B cell (primary cell): ENCODE measurements at regions not wholly inside any gene's neighbourhood (a gene's known extent, or its start where the extent isn't known, plus 50 kb on each side); places are given as distances from the start of the nearest gene placed in this dataset.

Source experiments
- EZH2 ChIP-seq: IDR thresholded peaks from 2 replicates; pipeline ENCODE4 v1.6.1; 2012; ENCODE audit warnings: borderline replicate concordance, low read depth, mild to moderate bottlenecking, moderate library complexity, low read length; ENCODE audit not compliant: insufficient read depth, poor library complexity, severe bottlenecking
- TF ChIP-seq, protein P1 (sequence below): fragments of 200-600 bp; IDR thresholded peaks from one replicate; pipeline ENCODE4 v1.8.0; 2022; ENCODE audit warnings: antibody characterized with exemption, mild to moderate bottlenecking

DNA sequence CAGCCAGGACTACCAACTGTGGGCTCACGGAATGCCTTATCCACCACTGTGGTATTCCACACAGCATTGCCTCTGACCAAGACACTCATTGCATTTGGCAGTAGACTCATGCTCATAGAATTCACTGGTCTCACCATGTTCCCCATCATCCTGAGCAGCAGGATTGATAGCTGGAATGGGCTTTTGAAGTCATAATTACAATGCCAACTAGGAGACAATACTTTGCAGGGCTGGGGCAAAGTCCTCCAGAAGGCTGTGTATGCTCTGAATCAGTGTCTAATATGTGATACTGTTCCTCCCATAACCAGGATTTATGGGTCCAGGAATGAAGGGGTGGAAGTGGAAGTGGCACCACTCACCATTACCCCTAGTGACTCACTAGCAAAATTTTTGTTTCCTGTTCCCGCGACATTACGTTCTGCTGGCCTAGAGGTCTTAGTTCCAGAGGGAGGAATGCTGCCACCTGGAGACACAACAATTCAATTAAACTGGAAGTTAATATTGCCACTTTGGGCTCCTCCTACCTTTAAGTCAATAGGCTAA is 58.6 kb upstream of the CCDC80 start:
- TF ChIP-seq, protein P1, sequence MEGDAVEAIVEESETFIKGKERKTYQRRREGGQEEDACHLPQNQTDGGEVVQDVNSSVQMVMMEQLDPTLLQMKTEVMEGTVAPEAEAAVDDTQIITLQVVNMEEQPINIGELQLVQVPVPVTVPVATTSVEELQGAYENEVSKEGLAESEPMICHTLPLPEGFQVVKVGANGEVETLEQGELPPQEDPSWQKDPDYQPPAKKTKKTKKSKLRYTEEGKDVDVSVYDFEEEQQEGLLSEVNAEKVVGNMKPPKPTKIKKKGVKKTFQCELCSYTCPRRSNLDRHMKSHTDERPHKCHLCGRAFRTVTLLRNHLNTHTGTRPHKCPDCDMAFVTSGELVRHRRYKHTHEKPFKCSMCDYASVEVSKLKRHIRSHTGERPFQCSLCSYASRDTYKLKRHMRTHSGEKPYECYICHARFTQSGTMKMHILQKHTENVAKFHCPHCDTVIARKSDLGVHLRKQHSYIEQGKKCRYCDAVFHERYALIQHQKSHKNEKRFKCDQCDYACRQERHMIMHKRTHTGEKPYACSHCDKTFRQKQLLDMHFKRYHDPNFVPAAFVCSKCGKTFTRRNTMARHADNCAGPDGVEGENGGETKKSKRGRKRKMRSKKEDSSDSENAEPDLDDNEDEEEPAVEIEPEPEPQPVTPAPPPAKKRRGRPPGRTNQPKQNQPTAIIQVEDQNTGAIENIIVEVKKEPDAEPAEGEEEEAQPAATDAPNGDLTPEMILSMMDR = no peak
- TF ChIP-seq EZH2 = no peak
